ENCODE measurements at regions not wholly inside any gene's neighbourhood (a gene's known extent, or its start where the extent isn't known, plus 50 kb on each side); places are given as distances from the start of the nearest gene placed in this dataset.

DNA sequence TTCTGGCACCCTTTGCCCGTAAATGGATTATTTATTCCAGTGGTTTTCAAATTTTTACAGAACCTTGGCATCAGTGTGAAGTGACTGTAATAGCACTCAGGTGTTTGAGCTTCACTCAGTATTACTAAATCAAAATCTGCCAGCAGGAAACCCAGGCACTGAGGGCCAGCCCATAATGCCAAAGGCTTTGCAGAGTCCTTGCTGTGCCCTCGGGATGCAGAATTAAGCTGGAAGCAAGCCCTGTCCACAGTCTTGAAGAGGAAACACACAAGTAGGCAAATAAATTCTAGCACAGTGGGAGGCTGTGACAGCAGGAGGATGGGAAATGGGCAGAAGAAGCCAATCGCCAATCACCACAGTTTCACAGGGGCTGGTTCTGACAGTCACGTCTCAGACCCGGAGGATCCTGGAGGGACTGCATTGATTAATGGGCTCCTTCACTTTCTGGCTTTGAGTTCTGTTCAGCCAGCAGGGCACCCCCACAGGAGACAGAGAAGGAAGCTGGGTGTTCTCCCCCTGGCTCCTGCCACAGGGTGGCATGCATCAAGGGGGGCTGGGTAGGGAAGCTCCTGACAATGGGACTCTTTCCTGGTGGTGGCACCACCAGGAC is 138.8 kb downstream of the MTNR1A start:
- SMC1A ChIA-PET (ENCODE audit: uncharacterized antibody, unreplicated experiment) = no interaction called here
- Histone ChIP-seq H3K9ac (ENCODE audit: control insufficient read depth, insufficient read depth, low read length) (no peak overlapping the region), H3K4me1 (ENCODE audit: control insufficient read depth, insufficient read depth, low read length) (no peaks in the 10 kb centered on the region), H4K20me1 (ENCODE audit: control insufficient read depth, insufficient read depth) (no peaks in the 10 kb centered on the region), H3K27ac (ENCODE audit: control insufficient read depth, insufficient read depth) (no peak overlapping the region), H2AFZ (ENCODE audit: control insufficient read depth, low read depth, low read length) (no peak overlapping the region), H3K4me2 (ENCODE audit: control insufficient read depth, insufficient read depth) (no peak overlapping the region), H3K9me3 (replicated peaks; ENCODE audit: control insufficient read depth, insufficient read depth, low read length) (no peaks in the 10 kb centered on the region), H3K27me3 (replicated peaks in 1 of 2; ENCODE audit: control insufficient read depth in 2 of 2, insufficient read depth in 2 of 2, low read length in 1 of 2) (no peaks in the 10 kb centered on the region), H3K36me3 (ENCODE audit: control insufficient read depth in 2 of 2, insufficient read depth in 2 of 2, low read length in 1 of 2) (no peaks in the 10 kb centered on the region), H3K79me2 (ENCODE audit: control insufficient read depth, insufficient read depth, low read length) (no peaks in the 10 kb centered on the region), H3K4me3 (no peak overlapping the region)
- in situ Hi-C loops (cut with MboI) (no loop called here), intact Hi-C loops (cut with micrococcal nuclease; ENCODE audit: unreplicated experiment) (no loop called here)
- RAD21 ChIA-PET (ENCODE audit: unreplicated experiment) = no interaction called here
- no peak for FAIRE-seq
- DNase-seq (ENCODE audit: low read depth, low spot score) = no peak
- 20% methylated on average over 5 of the region's 5 CpGs for WGBS (ENCODE audit: insufficient coverage, insufficient replicate concordance, low lambda C conversion rate, missing lambda C conversion rate)
- CTCF ChIA-PET = no interaction called here
- BruUV-seq (replicated peaks) = no TSS peak
- TF ChIP-seq FOXK2 (IDR thresholded peaks at IDR 0.05) (no peak), RAD21 (IDR thresholded peaks at IDR 0.05; ENCODE audit: insufficient read depth, low read depth, low read length) (no peak)
- TF ChIP-seq, protein P1, sequence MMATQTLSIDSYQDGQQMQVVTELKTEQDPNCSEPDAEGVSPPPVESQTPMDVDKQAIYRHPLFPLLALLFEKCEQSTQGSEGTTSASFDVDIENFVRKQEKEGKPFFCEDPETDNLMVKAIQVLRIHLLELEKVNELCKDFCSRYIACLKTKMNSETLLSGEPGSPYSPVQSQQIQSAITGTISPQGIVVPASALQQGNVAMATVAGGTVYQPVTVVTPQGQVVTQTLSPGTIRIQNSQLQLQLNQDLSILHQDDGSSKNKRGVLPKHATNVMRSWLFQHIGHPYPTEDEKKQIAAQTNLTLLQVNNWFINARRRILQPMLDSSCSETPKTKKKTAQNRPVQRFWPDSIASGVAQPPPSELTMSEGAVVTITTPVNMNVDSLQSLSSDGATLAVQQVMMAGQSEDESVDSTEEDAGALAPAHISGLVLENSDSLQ (IDR thresholded peaks at IDR 0.05) = no peak
- TF ChIP-seq, protein P2, sequence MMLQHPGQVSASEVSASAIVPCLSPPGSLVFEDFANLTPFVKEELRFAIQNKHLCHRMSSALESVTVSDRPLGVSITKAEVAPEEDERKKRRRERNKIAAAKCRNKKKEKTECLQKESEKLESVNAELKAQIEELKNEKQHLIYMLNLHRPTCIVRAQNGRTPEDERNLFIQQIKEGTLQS (IDR thresholded peaks at IDR 0.05; ENCODE audit: borderline replicate concordance, extremely low read depth, low read depth, low read length) = no peak
- no peak for ATAC-seq
- POLR2A ChIA-PET = no interaction called here

DNA sequence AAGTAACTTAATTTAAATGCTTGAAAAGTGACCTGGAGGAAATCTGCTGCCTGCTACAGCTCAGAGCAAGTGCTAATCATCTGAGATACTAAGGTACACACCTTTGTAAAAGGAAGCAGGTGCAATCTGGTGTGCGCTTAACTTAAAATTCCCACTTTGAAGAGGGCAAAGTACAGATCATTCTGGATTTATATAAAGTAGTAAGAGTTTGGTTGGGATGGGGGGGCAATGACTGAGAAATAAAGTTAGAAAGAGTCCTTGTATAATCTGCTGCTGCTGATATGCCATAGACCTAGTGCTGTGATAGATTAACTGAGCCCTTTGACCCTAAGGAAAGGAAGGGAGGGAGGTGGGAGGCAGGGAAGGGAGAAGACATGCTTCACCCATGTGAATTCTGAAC is 141.0 kb downstream of the MTNR1A start:
- no peak overlapping the region for H3K4me3 ChIP-seq
- no TSS peak for BruUV-seq (replicated peaks)
- ChIA-PET CTCF (no interaction called here), RAD21 (ENCODE audit: unreplicated experiment) (no interaction called here), SMC1A (ENCODE audit: uncharacterized antibody, unreplicated experiment) (no interaction called here), POLR2A (no interaction called here)
- no peaks in the 10 kb centered on the region for H3K36me3 ChIP-seq (ENCODE audit: control insufficient read depth in 2 of 2, insufficient read depth in 2 of 2, low read length in 1 of 2)
- FAIRE-seq (no peak), DNase-seq (ENCODE audit: low read depth, low spot score) (no peak), ATAC-seq (no peak)
- TF ChIP-seq RAD21 (IDR thresholded peaks at IDR 0.05; ENCODE audit: insufficient read depth, low read depth, low read length) (no peak), CHD1 (IDR thresholded peaks at IDR 0.05; ENCODE audit: low read depth, low read length) (no peak), MTA2 (IDR thresholded peaks at IDR 0.05; ENCODE audit: low read depth) (no peak), BACH1 (IDR thresholded peaks at IDR 0.05; ENCODE audit: borderline replicate concordance) (no peak), TCF3 (IDR thresholded peaks at IDR 0.05; ENCODE audit: borderline replicate concordance, insufficient read depth, low read depth, low read length) (no peak)
- TF ChIP-seq, protein P3, sequence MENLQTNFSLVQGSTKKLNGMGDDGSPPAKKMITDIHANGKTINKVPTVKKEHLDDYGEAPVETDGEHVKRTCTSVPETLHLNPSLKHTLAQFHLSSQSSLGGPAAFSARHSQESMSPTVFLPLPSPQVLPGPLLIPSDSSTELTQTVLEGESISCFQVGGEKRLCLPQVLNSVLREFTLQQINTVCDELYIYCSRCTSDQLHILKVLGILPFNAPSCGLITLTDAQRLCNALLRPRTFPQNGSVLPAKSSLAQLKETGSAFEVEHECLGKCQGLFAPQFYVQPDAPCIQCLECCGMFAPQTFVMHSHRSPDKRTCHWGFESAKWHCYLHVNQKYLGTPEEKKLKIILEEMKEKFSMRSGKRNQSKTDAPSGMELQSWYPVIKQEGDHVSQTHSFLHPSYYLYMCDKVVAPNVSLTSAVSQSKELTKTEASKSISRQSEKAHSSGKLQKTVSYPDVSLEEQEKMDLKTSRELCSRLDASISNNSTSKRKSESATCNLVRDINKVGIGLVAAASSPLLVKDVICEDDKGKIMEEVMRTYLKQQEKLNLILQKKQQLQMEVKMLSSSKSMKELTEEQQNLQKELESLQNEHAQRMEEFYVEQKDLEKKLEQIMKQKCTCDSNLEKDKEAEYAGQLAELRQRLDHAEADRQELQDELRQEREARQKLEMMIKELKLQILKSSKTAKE (IDR thresholded peaks at IDR 0.05; ENCODE audit: low read depth, poor library complexity, severe bottlenecking) = no peak
- TF ChIP-seq, protein P4, sequence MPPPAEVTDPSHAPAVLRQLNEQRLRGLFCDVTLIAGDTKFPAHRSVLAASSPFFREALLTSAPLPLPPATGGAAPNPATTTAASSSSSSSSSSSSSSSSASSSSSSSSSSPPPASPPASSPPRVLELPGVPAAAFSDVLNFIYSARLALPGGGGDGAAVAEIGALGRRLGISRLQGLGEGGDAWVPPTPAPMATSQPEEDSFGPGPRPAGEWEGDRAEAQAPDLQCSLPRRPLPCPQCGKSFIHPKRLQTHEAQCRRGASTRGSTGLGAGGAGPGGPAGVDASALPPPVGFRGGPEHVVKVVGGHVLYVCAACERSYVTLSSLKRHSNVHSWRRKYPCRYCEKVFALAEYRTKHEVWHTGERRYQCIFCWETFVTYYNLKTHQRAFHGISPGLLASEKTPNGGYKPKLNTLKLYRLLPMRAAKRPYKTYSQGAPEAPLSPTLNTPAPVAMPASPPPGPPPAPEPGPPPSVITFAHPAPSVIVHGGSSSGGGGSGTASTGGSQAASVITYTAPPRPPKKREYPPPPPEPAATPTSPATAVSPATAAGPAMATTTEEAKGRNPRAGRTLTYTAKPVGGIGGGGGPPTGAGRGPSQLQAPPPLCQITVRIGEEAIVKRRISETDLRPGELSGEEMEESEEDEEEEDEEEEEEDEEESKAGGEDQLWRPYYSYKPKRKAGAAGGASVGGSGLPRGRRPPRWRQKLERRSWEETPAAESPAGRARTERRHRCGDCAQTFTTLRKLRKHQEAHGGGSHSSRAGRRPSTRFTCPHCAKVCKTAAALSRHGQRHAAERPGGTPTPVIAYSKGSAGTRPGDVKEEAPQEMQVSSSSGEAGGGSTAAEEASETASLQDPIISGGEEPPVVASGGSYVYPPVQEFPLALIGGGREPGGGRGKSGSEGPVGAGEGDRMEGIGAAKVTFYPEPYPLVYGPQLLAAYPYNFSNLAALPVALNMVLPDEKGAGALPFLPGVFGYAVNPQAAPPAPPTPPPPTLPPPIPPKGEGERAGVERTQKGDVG (CRISPR knock-in tag; IDR thresholded peaks at IDR 0.05) = no peak
- intact Hi-C loops (cut with micrococcal nuclease; ENCODE audit: unreplicated experiment) = no loop called here
- 96% methylated on average over 1 of the region's 1 CpG for WGBS (ENCODE audit: insufficient coverage, insufficient replicate concordance, low lambda C conversion rate, missing lambda C conversion rate)
- in situ Hi-C loops (cut with MboI) = no loop called here
- no peaks in the 10 kb centered on the region for H3K4me1 ChIP-seq (ENCODE audit: control insufficient read depth, insufficient read depth, low read length)
- H3K9ac ChIP-seq (ENCODE audit: control insufficient read depth, insufficient read depth, low read length) = no peak overlapping the region
- H3K4me2 ChIP-seq (ENCODE audit: control insufficient read depth, insufficient read depth) = no peak overlapping the region
- H3K27ac ChIP-seq (ENCODE audit: control insufficient read depth, insufficient read depth) = no peak overlapping the region
- no peaks in the 10 kb centered on the region for H3K9me3 ChIP-seq (replicated peaks; ENCODE audit: control insufficient read depth, insufficient read depth, low read length)
- no peaks in the 10 kb centered on the region for H4K20me1 ChIP-seq (ENCODE audit: control insufficient read depth, insufficient read depth)
- H2AFZ ChIP-seq (ENCODE audit: control insufficient read depth, low read depth, low read length) = no peak overlapping the region
- H3K27me3 ChIP-seq (replicated peaks in 1 of 2; ENCODE audit: control insufficient read depth in 2 of 2, insufficient read depth in 2 of 2, low read length in 1 of 2) = no peaks in the 10 kb centered on the region
- H3K79me2 ChIP-seq (ENCODE audit: control insufficient read depth, insufficient read depth, low read length) = no peaks in the 10 kb centered on the region

Data from GM12878 (cell line).